COLO668 (cell line): ENCODE measurements at regions not wholly inside any gene's neighbourhood (a gene's known extent, or its start where the extent isn't known, plus 50 kb on each side); places are given as distances from the start of the nearest gene placed in this dataset.

Experiments
- DNase-seq: peaks from one replicate; lab custom pipeline; 2025; ENCODE audit not compliant: unreplicated experiment; lab: John Stamatoyannopoulos, UW

DNA sequence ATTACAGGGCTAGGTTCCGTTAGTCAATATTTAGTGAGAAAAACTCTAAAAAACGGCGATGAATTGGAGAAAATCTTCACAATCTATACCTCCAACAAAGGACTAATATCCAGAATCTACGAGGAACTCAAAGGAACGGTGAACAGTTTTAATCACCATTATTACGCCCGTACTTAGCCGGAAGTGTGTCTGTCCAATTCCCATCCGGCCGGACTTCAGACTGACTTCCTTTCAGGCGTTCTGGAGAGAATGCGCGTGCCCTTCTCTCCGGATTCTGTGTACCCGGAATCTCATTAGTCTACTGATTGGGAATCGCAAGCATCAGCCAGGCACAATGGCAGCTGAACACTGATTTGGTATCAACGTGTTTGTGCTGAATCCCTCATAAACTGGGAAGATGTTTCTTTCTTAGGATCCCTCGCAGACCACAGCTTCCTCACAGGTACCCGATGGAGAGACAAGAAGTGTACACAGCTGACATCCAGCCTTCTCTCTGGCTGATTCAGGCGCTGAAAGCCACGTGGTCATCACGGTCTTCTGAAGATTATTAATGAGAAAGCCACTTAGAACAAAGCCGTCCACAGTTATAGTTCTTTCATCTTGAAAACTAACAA, 239.9 kb downstream of the ZNF516 start:
- DNase-seq: no peak

DNA sequence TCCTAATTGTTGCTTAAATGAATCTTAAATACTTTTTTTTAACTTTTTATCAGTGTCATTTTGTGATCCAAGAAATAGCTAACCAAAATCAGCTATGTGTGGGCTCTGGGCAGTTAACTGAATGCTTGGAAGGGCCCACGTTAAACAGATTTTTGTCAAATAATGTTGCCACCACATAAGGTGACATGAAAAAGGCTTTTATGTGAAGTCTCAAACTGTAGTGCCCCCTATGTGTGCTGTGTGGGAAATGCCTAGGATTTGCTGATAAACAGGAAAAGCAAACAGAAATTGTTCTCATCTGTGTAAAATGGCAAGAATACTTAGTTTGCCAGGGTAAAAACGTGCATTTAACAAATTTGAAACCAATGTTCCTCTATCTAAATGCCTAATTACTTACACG, 242.2 kb downstream of the ZNF516 start:
- peak; percentile 24 for DNase-seq

DNA sequence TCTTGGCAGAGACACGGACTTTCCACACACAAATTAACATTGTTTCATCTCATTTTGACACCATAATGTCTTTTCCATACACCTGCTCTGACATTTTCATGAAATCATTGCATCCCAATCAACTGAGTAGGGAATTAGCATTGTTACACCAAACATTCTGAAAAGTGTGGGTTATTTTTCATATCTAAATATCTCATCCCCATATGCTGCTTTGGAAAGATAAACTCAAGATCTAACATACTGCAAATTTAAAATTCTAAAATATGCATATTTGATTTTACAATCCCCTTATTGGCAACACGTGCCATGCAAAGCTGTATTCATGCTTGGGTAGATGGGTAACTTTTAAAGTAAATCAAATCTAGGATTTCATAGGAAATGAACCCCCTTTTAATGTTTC, 242.9 kb downstream of the ZNF516 start:
- no peak for DNase-seq

DNA sequence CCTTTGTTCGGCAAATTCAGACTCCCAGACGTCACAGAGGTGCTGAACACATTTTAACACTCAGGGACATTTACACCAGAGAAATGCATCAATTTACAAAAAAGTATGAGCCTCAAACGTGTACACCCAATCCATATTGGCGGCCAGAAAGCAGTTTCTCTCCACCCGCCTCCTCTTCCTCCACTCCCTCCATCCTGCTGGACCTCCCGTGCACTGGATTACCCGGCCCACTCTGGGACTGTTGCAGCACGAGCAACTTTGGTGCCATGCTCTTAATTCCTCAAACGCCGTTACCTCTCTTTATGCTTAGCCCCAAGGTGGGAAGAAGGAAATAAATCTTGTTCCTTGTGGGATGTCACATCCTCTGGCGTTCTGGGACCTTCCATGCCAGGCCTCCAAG, 243.4 kb downstream of the ZNF516 start:
- DNase-seq: no peak

DNA sequence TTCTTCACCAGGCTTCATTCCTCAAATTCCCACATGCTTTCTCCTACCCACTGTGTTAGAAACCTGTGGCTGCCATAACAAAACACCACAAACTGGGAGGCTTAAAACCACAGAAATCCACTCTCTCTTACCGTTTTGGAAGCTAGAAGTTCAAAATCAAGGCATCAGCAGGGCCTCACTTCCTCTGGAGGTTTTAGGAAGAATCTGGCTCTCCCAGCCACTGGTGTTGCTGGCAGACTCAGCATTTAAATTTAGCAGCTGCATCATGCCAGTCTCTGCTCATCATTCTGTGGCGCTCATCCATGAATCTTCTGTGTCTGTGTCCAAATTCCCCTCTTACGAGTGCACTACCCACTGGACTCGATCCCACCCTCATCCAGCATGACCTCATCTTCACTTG, 248.5 kb downstream of the ZNF516 start:
- no peak for DNase-seq

DNA sequence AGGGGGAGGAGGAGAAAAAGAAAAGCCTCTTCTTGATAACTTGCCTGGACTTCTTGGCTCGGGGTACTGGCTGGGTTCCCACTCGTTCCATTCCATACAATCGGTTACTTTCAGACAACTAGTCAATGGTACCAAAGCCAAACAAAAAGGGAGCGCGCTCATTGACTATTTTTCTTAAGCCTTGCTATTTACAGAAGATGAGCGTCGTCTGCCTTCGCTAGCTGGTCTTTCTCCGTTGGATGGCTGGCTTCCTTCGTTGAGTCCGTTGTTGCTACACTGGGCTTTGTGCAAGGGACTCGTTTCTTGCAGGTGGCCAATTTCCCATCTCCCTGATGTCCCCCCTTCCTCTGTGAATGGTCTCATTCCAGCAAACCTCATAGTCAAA, 260.4 kb downstream of the ZNF516 start:
- no peak for DNase-seq

DNA sequence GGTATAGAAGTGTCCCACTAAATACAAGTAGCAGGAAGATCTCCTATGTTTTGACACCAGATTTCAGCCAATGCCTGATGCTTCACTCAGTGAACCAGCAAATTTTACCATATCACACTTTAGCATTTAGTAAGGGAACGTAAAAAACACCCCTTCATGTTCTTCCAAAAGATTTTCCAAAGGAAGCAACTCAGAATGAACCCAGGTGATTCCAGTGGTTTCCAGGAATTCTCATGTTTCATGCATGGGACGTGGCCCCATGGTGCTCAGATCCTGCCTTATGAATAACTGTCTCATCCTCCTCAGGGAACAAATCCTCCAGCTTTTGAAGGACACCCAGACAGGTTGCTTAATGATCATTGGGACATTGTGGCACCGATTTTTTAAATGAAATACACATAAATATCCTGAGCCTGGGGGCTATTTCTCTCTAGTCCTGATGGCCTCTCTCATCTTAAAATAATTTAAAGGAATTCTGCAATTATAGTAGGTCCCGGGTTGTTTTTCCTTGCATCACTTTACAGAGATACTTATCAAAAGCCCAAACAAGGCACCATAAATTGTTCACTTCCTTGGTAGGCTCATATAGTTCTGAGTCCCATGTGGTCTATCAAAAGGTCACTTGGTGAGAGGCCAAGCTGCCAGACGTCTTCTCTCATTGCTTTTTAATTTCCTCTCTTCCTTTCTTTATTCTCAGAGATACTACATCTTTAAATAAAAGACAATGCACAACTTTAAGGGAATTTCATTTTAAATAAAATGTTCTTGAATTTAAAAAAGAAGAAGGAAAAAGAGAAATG, 261.0 kb downstream of the ZNF516 start:
- no peak for DNase-seq

DNA sequence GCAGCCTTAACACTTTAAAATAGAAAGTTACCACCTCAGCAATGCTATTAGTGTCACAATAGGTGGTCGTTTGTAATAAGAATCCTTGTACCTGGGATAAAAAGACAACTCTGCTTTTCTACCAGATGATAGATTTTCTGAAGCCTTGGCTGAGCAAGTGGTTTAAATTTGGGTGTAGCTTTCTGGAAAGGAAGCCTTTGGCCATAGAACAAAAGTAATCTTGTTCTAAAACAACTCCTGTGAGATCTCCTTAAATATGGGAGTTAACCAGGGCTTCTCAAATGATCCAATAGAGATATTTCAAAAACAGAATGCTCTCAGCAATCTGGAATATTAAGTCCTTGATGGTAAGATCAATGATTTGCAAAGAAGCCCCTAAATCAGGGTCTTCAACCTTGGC, 261.6 kb downstream of the ZNF516 start:
- DNase-seq: no peak

DNA sequence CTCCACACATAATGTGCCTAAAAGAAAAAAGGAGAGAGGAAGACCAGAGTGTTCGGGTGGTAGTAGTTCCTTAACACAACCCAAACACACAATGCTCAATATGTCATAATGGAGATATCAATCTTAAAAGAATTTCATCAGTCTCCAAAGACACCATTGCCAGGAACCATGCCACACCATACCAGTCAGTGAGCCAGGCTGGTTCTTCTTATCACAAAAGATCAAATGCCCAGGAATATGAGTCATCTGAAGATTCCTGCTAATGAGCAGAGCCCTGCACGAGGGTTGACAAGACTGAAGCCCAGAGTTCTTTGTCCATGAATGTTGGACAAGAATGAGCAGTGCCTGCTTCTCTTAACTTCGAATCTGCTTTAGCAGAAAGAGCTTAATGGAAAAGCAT, 262.3 kb downstream of the ZNF516 start:
- DNase-seq: no peak

DNA sequence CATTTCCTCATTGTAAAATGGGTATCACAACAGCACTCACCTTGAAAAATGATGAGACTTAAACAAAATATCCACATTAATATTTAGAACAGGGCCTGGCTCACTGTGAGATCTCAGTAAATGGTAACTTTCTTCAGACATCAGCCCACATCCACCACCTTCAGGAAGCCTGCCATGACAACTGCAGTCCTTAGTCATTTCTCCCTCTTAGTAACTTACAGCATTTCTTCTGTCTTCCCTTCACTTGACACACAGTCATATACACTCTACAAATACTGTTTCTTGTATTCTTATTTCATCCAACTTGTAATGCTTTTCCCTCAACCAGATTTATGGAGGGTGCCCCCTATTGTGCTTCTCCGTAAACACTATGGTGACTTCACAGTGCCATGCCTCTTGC, 263.0 kb downstream of the ZNF516 start:
- DNase-seq: no peak

DNA sequence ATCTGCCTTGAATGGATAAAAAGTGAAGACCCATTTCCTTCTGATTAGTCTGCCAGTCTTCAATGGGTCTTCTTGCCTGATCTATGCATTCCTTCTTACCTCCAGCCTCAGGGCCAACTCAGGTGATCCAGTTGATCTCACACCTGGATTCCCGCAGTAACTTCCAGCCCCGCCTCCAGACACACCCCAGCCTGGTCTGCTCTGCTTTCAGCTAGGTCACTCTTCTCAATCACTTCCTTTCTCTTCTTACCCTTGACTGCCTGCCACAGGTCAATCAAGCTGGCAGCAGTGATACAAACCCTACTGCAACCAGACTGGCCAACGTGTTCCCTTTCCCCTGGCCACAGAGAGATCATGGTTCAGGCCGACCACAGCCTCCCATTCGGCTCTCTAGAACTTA, 263.6 kb downstream of the ZNF516 start:
- DNase-seq: no peak

DNA sequence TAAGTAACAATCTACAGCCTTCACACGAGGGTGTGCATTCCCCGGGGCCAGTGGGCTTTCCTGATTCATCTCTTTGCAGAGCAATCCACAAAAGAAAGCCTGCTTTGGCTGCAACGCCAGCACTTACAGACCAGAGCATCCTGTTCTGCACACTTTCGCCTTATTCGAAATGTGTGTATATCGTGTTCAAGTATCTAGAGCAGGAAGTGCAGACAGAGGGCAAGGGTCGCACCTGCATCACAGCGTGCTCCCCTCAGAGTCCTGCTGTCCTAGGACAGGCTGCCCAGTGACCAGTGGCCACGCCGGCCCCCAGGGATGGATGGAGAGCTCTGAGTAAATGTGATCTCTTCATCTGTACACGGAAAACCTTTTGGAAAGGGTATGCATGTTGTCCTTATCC, 264.3 kb downstream of the ZNF516 start:
- DNase-seq: no peak

DNA sequence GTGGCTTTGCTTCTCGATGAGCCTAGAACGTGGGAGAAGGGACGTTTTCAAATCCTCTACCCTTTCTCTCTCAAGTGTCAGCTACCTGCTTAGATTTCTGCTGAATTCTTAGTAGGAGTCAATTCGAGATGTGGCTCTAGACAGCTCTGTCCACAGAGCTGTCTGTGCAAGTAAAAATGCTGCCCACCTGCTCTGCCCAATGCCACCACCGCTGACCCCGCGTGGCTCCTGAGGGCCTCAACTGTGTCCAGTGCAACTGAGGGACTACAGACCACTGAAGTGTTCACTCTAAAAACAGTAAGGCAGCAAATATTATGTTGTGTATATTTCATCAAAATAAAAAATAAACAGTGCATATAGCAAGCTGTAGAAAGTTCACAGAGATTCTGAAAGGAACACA, 266.3 kb downstream of the ZNF516 start:
- no peak for DNase-seq

DNA sequence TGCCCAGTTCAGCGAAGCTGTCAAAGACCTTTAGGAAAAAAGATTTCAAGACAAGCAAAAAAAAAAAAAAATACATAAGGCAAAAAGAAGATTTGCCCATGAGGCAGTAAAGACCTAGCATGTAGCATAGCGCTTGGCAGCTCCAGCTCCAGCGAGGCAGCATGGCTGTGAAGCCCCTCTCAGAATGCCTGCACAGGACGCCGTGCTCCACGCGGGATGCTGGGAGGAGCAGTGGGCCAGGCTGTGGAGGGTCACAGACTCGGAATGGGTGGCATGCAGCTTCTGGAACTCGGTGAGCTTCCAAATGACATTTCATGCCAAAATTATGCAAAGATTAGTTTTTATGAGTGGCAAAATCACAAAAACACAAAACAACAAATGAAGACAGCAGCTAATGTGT, 267.3 kb downstream of the ZNF516 start:
- DNase-seq: no peak

DNA sequence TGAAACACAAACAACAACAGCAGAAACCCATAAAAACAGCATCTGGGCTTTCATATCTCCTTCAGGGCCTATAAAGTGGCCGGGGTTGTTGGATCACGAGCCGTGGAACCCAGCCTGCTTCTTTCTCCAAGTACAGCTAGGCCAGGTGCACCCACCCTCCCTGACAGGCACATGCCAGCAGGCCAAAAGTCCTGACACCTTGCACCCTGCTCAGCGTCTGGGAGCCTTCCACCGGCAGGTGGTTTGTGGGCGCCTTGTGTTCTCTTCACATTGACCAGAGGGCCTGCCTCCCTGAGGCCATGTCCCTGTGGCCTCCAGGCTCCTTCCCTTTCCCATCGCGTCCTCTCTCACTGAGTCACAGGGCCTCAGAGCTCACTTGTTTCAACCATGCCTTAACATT, 271.6 kb downstream of the ZNF516 start:
- no peak for DNase-seq

DNA sequence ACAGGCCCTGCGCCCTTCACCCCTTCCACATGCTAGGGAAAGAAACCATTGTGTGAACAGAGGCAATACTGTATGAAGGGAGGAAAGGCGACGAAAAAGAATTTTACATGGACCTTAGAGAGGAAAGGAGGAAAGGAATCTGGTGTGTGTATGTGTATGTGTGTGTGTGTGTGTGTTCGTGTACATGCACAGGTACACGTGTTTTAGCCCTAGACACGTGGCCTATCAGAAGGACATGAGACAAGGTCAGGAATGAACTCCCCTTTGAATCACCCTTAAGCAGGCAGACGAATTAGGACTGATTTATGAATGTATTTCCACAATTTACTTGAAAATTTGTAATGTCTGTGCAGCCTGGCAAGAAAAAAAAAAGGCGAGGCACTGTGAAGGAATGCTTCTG, 276.0 kb downstream of the ZNF516 start:
- no peak for DNase-seq

DNA sequence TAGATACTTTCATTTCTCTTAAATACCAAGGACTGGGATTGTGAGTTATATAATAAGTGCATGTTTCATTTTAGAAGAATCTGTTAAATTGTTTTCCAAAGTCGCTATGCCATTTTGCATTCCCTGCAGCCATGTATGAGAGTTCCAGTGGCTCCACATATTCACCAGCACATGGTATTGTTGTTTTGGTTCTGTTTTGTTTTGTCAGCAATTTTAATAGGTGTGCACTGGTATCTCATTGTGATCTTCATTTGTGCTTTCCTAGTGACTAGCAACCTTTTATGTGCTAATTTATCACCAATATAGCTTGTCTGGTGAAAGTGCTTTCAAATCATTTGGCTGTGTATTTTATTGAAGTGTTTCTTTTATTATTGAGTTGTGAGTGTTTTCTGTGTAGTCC, 278.9 kb downstream of the ZNF516 start:
- DNase-seq: no peak

DNA sequence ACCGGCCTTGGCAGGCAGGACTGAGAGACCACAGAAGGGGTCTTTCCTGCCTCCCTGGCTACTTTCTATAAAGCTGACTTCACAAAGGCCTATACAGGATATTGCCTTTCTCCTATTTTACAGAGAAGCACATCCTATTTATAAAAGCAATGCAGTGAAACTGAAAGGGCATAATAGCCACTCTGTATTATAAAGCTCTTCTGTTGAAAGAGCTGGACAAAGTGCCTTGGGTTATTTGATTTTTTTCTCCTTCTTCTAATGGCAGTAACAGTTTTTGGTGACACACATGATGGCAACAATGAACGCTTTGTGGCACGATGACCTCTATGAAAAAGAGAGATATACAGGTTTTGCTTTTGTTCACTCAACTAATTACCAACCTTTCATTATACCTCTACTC, 281.1 kb downstream of the ZNF516 start:
- no peak for DNase-seq

DNA sequence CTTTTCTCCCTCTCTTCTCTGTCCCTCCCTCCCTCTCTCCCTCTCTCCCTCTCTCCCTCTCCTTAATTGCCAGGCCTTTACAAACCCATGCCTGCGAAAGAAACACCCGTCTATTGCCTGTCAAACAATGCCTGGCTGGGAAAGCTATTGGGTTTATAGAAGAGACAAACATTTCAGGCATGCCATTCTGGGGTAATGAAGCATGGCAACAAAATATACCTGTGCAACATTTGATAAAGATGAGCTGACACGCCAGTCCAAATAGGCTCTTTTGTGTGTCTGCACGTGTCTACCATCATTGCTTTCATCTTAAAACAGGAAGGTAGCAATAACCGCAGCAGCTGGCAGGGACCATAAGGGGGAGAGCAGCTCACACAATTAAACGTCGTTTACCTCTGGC, 282.1 kb downstream of the ZNF516 start:
- peak; percentile 84 for DNase-seq

DNA sequence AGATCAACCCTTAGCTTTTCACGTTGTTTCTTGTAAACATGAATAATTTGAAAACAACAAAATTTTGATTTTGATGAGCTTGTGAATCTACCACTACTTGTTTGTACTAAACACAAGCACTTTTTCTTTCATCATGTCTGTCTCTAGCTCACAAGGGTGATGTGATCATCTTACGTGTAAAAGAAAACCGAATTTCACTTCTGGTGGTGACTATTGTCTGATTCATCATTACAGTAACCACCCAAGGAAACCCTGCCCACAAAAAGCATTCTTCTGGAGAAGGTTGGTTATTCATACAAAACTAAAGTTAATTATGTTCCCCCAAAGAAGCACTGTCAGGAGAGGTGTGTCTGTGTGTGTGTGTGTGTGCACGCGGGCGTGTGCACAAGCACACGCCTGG, 285.4 kb downstream of the ZNF516 start:
- DNase-seq: no peak

DNA sequence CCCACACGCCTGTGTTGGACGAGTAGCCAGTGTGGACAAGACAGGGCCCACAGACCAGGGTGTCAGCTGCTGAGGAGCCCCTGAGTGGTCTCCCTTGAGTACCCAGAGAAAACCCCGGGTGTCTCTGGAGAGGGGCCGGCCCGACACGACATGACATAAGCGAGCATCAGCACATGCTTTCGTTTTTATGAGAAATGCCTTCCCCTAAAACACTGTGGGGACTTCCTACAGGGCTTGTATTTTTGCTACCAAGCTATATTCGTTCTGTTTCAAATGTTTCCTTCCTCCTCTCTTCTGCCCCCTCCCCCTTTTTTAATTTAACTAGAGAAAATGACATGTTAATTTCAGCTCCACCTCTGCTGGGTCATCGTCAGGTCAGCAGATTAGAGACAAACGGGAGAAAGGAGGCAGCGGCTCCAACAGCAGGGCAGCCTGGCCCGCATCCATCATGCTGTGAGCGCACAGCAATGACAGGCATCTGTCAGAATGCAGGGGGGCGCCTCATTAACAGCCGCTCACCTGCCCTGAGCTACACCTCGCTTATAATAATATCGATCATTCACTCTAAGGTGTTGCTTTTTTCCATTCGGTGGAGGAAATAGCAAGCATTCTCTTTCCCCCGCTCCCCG, 286.2 kb downstream of the ZNF516 start:
- no peak for DNase-seq

DNA sequence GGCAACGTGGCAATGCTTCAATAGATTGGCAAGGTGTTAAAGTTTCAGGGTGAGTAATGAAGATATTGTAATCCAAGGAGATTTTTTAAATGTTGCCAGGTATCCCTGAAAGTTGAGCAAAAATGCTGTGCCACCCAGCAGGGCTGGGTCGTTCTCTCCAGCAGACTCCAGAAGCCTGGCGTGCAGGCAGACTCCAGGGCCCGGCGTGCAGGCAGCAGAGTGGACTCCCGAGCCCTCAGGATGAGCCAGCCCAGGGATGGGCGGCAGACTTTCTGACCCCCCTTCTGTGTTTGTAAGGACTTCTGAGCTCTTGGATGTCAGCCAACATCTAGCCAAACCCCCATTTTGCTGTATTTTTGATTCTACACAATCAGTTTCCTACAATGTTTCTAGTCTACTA, 289.1 kb downstream of the ZNF516 start:
- DNase-seq: no peak

DNA sequence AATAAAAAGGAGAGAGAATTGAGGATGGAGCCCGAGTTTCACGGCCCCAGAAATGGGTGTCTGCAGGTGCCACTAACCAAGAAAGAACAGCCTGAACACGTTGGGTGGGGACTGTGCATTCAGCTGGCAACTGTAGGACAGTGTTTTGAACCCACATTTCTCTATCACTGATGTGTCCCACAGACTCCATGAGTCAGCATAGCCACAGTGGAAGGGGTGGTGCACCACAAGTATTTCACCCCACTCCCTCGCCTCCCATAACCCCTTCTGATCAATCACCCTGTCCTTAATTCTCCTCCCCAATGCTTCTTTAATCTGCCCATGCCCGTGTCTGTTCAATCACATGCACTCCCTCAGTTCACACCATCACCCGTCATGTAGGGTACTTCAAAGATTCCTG, 291.5 kb downstream of the ZNF516 start:
- no peak for DNase-seq
